Sigmoid colon (tissue), 4 donors: ENCODE measurements at regions not wholly inside any gene's neighbourhood (a gene's known extent, or its start where the extent isn't known, plus 50 kb on each side); places are given as distances from the start of the nearest gene placed in this dataset.

ENCODE experiments used
- CTCF ChIP-seq, 4 experiments: fragments of 450-650 bp in 3 of 4; fragments of 200-600 bp in 1 of 4; IDR thresholded peaks; one replicate each; pipeline ENCODE4 v1.5.1; 2016 to 2019; ENCODE audit warnings: antibody characterized with exemption in 4 of 4, mild to moderate bottlenecking in 3 of 4, moderate library complexity in 2 of 4
- EP300 ChIP-seq, 4 donors: sonication (generic); formaldehyde crosslinking; IDR thresholded peaks; one replicate each; pipeline ENCODE4 v1.6.1; 2017; ENCODE audit warnings: antibody characterized with exemption in 4 of 4

- TF ChIP-seq EP300 (IDR thresholded peaks at IDR 0.05) (no peak), CTCF (IDR thresholded peaks at IDR 0.05) (no peak)
Observed at GRCh38 chr5:174454890-174455289, 269.5 kb upstream of the MSX2 start.
